ENCODE measurements at regions not wholly inside any gene's neighbourhood (a gene's known extent, or its start where the extent isn't known, plus 50 kb on each side); places are given as distances from the start of the nearest gene placed in this dataset.
"Not testable (repeated sequence)": the region's sequence is repeated elsewhere in the genome, so short reads cannot be mapped to it uniquely, and the experiment has no call there.

GRCh38 chr2:111413950-111414349, 293.2 kb downstream of the BCL2L11 start:
- RAD21 ChIA-PET (ENCODE audit: low non-redundant PET in 1 of 2, low total read pairs in 2 of 2, uncharacterized antibody in 2 of 2, unreplicated experiment in 2 of 2); intact Hi-C loops (cut with micrococcal nuclease); H3K4me3 ChIP-seq (replicated peaks in 1 of 2; ENCODE audit: low read depth in 1 of 2, low read length in 2 of 2); H4K20me1 ChIP-seq (ENCODE audit: insufficient read depth); H3K79me2 ChIP-seq (ENCODE audit: insufficient read depth, low read length); H3K9me3 ChIP-seq (ENCODE audit: control insufficient read depth in 1 of 2, insufficient read depth in 1 of 2, low read depth in 1 of 2, low read length in 2 of 2); BruUV-seq (replicated peaks); H3K9ac ChIP-seq (ENCODE audit: low read length); H3K4me2 ChIP-seq (ENCODE audit: low read length); DNase-seq (ENCODE audit: low read depth, low spot score); H3K27ac ChIP-seq (ENCODE audit: low read depth, low read length); CTCF ChIA-PET; H3K4me1 ChIP-seq (ENCODE audit: control insufficient read depth in 1 of 2, insufficient read depth in 2 of 2, low read length in 2 of 2); H3K36me3 ChIP-seq (ENCODE audit: control insufficient read depth in 1 of 2, insufficient read depth in 2 of 2, low read length in 2 of 2); H3K9me2 ChIP-seq (ENCODE audit: insufficient read depth); H2AFZ ChIP-seq (ENCODE audit: low read depth, low read length, poor library complexity, severe bottlenecking); H3K27me3 ChIP-seq (ENCODE audit: insufficient read depth, low read length); POLR2A ChIA-PET: not testable (repeated sequence)
- 0 out of 2 replicates have a peak, but pooled peaks have one; percentile 36 for ATAC-seq

GRCh38 chr2:111415765-111416743, 295.3 kb downstream of the BCL2L11 start:
- POLR2A ChIA-PET; H3K79me2 ChIP-seq (ENCODE audit: insufficient read depth, low read length); H3K4me1 ChIP-seq (ENCODE audit: control insufficient read depth in 1 of 2, insufficient read depth in 2 of 2, low read length in 2 of 2); H3K36me3 ChIP-seq (ENCODE audit: control insufficient read depth in 1 of 2, insufficient read depth in 2 of 2, low read length in 2 of 2); H3K27me3 ChIP-seq (ENCODE audit: insufficient read depth, low read length); H3K9me2 ChIP-seq (ENCODE audit: insufficient read depth); intact Hi-C loops (cut with micrococcal nuclease); RAD21 ChIA-PET (ENCODE audit: low non-redundant PET in 1 of 2, low total read pairs in 2 of 2, uncharacterized antibody in 2 of 2, unreplicated experiment in 2 of 2); BruUV-seq (replicated peaks); DNase-seq (ENCODE audit: low read depth, low spot score); H4K20me1 ChIP-seq (ENCODE audit: insufficient read depth); ATAC-seq; H3K9ac ChIP-seq (ENCODE audit: low read length); CTCF ChIA-PET; H3K27ac ChIP-seq (ENCODE audit: low read depth, low read length); H3K4me2 ChIP-seq (ENCODE audit: low read length); H2AFZ ChIP-seq (ENCODE audit: low read depth, low read length, poor library complexity, severe bottlenecking); H3K4me3 ChIP-seq (replicated peaks in 1 of 2; ENCODE audit: low read depth in 1 of 2, low read length in 2 of 2); H3K9me3 ChIP-seq (ENCODE audit: control insufficient read depth in 1 of 2, insufficient read depth in 1 of 2, low read depth in 1 of 2, low read length in 2 of 2): not testable (repeated sequence)

- not testable (repeated sequence) for BruUV-seq (replicated peaks); H3K36me3 ChIP-seq (ENCODE audit: control insufficient read depth in 1 of 2, insufficient read depth in 2 of 2, low read length in 2 of 2); ATAC-seq
Measured at GRCh38 chr2:111417026-111417425, 296.3 kb downstream of the BCL2L11 start.

GRCh38 chr2:111418091-111418875, 297.6 kb downstream of the BCL2L11 start:
- peaks cover 13% of the 10 kb centered on the region; the same call in 1 of the 2 replicates for H3K79me2 ChIP-seq (ENCODE audit: insufficient read depth, low read length)
- H3K27ac ChIP-seq (ENCODE audit: low read depth, low read length); H3K4me3 ChIP-seq (replicated peaks in 1 of 2; ENCODE audit: low read depth in 1 of 2, low read length in 2 of 2); H3K4me1 ChIP-seq (ENCODE audit: control insufficient read depth in 1 of 2, insufficient read depth in 2 of 2, low read length in 2 of 2); BruUV-seq (replicated peaks); intact Hi-C loops (cut with micrococcal nuclease); H3K36me3 ChIP-seq (ENCODE audit: control insufficient read depth in 1 of 2, insufficient read depth in 2 of 2, low read length in 2 of 2); H4K20me1 ChIP-seq (ENCODE audit: insufficient read depth); H3K9ac ChIP-seq (ENCODE audit: low read length); H3K27me3 ChIP-seq (ENCODE audit: insufficient read depth, low read length); POLR2A ChIA-PET; H2AFZ ChIP-seq (ENCODE audit: low read depth, low read length, poor library complexity, severe bottlenecking); ATAC-seq; H3K9me2 ChIP-seq (ENCODE audit: insufficient read depth); RAD21 ChIA-PET (ENCODE audit: low non-redundant PET in 1 of 2, low total read pairs in 2 of 2, uncharacterized antibody in 2 of 2, unreplicated experiment in 2 of 2); H3K9me3 ChIP-seq (ENCODE audit: control insufficient read depth in 1 of 2, insufficient read depth in 1 of 2, low read depth in 1 of 2, low read length in 2 of 2); H3K4me2 ChIP-seq (ENCODE audit: low read length); DNase-seq (ENCODE audit: low read depth, low spot score); CTCF ChIA-PET: not testable (repeated sequence)

More at GRCh38 chr2:111417026-111417425, 296.3 kb downstream of the BCL2L11 start:
- H3K4me2 ChIP-seq (ENCODE audit: low read length); H3K9me3 ChIP-seq (ENCODE audit: control insufficient read depth in 1 of 2, insufficient read depth in 1 of 2, low read depth in 1 of 2, low read length in 2 of 2); CTCF ChIA-PET; H3K4me1 ChIP-seq (ENCODE audit: control insufficient read depth in 1 of 2, insufficient read depth in 2 of 2, low read length in 2 of 2); H3K9me2 ChIP-seq (ENCODE audit: insufficient read depth); intact Hi-C loops (cut with micrococcal nuclease); H2AFZ ChIP-seq (ENCODE audit: low read depth, low read length, poor library complexity, severe bottlenecking); H3K9ac ChIP-seq (ENCODE audit: low read length); H4K20me1 ChIP-seq (ENCODE audit: insufficient read depth); RAD21 ChIA-PET (ENCODE audit: low non-redundant PET in 1 of 2, low total read pairs in 2 of 2, uncharacterized antibody in 2 of 2, unreplicated experiment in 2 of 2); H3K27ac ChIP-seq (ENCODE audit: low read depth, low read length); DNase-seq (ENCODE audit: low read depth, low spot score); POLR2A ChIA-PET; H3K79me2 ChIP-seq (ENCODE audit: insufficient read depth, low read length); H3K4me3 ChIP-seq (replicated peaks in 1 of 2; ENCODE audit: low read depth in 1 of 2, low read length in 2 of 2); H3K27me3 ChIP-seq (ENCODE audit: insufficient read depth, low read length): not testable (repeated sequence)

Measured in HCT116 (cell line).